Pons (tissue), 1 donor: ENCODE measurements at regions not wholly inside any gene's neighbourhood (a gene's known extent, or its start where the extent isn't known, plus 50 kb on each side); places are given as distances from the start of the nearest gene placed in this dataset.
"Not testable (repeated sequence)": the region's sequence is repeated elsewhere in the genome, so short reads cannot be mapped to it uniquely, and the experiment has no call there.

ENCODE experiments used
- DNase-seq: peaks from one replicate; pipeline ENCODE4 v3.0.0-alpha.2; 2016; ENCODE audit warnings: low spot score

GRCh38 chr10:43931308-43931930 lies 282.7 kb upstream of the ZNF32 start:
- DNase-seq: no peak

GRCh38 chr10:43930777-43931176 lies 282.1 kb upstream of the ZNF32 start:
- DNase-seq: no peak

GRCh38 chr10:43930243-43930642 lies 281.6 kb upstream of the ZNF32 start:
- DNase-seq: no peak

- no peak for DNase-seq
Measured at GRCh38 chr10:43929122-43929521, 280.4 kb upstream of the ZNF32 start.

DNA sequence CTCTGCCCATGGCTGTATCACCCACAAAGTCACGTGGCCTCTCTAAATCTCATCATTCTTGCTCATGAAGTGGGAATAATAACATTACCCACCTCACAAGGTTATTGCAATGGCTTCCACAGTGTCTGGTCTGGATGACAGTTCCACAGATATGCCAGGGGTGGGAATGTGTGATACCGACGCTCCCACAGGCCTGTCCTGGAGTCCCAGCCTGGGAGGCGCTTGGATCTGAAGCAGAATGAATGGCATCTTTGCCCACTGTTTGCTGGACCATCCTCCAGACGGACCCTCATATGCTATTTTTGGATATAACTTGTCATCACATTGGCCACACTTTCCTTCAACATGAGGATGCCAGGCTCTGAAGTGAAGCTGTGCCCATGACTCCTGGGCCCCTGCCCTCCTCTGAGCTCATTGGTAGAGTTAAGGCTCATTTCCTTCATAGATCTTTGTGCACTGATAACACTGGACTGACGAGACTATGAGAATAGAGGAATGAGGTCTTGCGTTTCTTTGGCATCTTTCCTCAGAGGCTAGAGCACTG lies 279.8 kb upstream of the ZNF32 start:
- DNase-seq: no peak

DNA sequence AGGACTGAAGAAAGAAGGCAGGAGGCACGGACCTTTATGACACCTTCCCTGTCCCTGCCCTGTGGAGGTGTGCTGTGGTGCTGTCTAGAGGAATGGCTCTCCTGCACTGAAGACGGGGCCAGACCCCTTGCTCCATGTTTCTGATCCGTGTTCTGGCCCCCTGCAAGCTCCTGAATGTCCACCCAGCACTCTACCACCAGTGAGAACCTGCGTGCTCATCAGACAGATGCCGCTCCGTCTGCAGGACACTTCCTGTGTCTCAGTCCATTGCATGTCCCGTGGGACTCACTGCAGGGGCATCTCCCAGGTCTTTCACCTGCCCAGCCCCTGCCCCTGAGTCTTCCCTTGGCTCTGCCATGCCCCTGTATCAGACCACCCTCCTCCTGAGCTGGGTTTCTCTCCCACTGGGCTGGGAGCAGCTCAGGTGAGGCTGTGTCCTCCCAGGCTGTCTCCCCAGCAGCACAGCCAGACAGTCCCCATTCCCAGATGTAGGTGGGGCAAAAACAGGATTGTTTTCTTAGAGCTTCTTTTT lies 278.3 kb upstream of the ZNF32 start:
- no peak for DNase-seq

- no peak for DNase-seq
Measured at GRCh38 chr10:43926371-43926770, 277.7 kb upstream of the ZNF32 start.

DNA sequence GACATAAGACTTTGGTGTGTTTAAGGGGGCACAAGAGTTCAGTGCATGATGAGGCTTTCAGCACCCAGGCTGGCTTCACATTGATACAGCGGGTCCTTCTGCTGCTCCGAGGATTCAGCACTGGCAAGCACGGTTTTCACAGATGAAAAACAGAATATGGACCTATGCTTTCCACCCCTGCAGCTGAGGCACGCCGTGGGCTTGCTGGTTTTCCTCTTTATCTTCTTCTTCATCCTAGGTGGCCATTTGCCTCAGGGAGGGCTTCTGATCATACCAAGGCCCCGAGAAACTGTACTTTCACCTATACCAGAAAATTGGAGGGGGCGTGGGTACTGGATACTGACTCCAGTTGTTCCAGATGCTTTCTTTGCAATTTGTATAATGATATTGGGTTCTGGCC lies 277.1 kb upstream of the ZNF32 start:
- DNase-seq: no peak

DNA sequence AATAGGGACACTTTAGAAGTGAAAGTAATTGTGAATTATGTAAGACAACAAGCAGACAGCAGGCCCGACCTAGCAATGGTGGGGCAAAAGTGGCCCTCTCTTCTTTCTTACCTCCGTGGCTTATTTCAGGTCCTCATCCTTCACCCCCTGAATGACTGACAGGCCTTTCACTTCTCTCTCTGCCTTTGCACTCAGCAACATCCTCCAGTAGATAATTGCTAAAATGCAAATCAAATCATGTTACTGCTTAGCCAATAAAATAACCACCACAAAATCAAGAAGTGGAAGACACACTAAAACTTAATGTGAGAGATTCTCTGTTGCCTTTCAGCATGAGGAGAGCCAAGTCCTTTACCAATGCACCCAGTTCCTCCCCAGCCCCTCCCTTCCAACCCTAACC lies 274.6 kb upstream of the ZNF32 start:
- no peak for DNase-seq

GRCh38 chr10:43922335-43923280 lies 273.9 kb upstream of the ZNF32 start:
- no peak for DNase-seq

DNA sequence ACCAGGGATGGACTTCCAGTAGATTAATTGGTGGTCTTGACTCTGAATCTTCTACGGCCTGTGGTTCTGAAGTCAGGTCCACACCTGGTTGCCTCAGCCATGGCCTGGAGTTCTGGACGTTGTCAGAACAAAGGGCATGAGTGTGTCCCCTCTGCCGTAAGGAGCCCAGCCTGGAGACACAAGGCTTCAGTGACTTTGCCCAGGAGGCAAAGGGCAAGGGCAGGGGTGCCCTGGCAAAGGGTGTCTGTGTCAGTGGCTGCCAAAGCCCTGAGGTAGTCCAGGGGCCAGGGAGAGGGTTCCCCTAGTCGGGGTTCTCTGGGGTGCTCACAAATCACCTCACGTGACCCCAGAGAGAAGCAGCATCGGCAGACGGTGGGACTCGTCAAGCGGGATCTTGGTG lies 273.2 kb upstream of the ZNF32 start:
- DNase-seq: no peak

DNA sequence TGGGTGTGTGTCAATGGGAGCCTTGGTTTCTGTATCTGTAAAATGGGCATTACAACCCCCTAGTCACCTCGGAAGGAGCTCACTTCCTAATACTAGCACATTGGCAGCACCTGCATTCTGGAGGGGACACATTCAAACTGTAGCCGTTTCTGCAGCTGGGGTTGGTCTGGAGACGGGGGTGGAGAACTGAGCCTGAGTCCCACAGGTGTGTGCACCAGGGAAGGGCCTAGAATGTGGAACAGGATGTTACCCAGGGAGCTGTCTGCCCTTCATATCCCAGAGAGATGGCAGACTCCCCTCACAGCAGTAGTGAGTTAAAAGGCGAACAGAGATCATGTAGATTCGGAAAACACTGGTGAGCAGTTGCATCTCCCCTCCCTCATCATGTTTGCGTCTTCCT lies 272.8 kb upstream of the ZNF32 start:
- no peak for DNase-seq

GRCh38 chr10:43920236-43920758 lies 271.6 kb upstream of the ZNF32 start:
- DNase-seq: not testable (repeated sequence)

DNA sequence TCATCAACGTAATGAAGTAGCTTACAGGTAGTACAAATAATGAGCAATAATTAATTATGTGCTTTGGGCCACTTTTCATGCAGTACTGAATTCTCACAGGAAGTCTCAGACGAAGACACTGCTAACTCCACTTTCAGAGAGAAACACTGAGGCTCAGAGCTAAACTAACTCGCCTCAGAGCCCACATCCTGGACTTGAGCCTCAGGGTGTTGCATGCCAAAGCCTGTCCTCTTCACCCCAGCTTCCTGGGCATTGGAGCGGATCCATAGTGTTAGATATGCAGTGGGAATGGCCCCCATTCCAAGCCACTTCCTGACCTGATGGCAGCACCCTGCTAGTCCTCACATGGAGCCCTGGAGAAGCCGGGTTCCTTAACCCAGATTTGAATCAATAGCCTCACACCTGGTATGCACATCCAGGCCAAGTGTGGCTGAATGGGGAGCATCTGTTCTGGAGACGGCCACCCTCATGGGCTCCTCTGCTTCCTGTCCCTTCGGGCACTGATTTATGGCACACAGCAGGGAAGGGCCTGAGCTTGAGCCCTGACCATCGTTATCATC lies 265.1 kb upstream of the ZNF32 start:
- DNase-seq: no peak

- no peak for DNase-seq
Measured at GRCh38 chr10:43912469-43912868, 263.8 kb upstream of the ZNF32 start.

DNA sequence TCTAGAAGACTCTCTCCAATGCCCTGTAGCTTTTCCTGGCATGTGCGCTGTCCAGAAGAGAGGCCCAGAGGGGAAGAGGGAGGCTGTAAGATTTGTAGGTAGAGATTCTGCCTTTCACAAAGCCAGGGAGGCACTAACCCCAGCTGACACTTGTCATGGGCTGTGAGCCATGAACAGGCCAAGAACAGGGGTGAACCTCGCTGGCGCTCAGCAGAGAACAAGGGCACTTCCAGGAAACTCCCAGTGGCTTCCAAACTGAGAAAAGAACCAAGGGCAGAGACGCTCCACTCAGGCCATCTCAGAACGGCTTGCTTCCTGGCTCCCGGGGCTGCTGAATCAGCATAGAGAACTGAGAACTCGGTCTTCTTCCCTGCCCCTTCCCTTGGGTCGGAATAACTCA lies 257.8 kb upstream of the ZNF32 start:
- no peak for DNase-seq

GRCh38 chr10:43905512-43906236 lies 257.0 kb upstream of the ZNF32 start:
- no peak for DNase-seq

DNA sequence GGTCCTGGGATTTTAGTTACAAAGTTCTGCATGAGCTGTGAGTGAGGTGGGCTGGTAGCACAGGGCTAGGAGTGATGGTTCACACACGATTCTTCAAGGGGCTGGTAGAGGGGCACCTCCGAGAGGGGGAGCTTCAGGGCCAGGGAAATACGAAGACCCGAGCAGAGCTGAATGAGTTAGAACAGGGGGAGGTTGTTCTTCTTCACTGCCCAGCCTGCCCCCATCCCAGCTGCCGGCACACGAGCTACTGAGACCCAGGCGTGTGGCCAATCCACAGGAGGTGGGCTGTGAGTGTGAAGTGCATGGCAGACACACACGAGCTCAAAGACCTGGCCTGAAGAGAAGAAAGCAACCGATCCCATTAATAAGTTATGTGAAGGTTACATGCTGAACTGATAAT lies 256.2 kb upstream of the ZNF32 start:
- DNase-seq: no peak

- no peak for DNase-seq
Measured at GRCh38 chr10:43904301-43904700, 255.6 kb upstream of the ZNF32 start.

DNA sequence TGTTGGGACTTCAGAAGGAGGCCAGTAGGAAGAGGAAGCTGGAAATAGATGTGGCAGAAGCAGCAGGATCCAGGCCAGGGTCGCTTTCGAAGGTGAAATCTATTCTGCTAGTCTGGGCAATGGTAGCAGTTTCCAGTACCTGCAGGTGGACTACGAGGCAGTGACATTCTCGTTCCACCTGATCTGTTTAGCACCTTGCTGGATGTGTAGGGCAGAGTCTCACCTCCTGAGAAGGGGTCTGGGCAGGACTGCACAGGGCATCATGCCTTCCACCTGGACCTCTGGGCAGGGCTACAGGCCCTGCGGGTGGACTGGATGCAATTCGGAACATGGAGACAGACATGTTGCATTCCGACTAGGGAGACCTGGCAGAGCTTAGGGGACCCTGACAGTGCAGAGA lies 254.8 kb upstream of the ZNF32 start:
- DNase-seq: no peak

DNA sequence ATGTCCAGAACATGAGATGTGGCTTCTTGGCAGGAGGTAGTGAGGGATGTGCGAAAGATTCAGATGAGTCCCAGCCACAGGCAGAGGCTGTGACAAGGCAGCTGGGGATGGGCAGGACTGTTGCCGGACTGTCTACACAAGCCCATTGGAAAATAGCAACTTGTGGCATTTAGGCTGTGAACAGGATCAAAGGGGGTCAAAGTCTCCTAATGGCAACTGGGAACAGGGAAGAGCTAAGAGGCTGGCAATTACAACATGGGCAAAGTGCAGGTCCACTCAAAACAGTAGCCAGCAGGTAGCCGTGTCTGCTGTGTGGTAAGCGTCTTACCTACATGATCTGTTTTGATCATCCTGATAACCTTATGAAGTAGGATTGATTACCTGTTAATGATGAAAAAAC lies 254.2 kb upstream of the ZNF32 start:
- DNase-seq: no peak
